Activated CD4-positive, alpha-beta T cell treated with anti-CD3 and anti-CD28 coated beads, Interleukin-2, Interleukin-6, amounts not matched to agents 100 ng/mL and 50 ng/mL, durations not matched to agents 16 hours and 8 hours (primary cell): ENCODE measurements at regions not wholly inside any gene's neighbourhood (a gene's known extent, or its start where the extent isn't known, plus 50 kb on each side); places are given as distances from the start of the nearest gene placed in this dataset.
"Not testable (repeated sequence)": the region's sequence is repeated elsewhere in the genome, so short reads cannot be mapped to it uniquely, and the experiment has no call there.

ENCODE experiments used
- DNase-seq: peaks from one replicate; pipeline ENCODE4 v3.0.0-alpha.2; 2020

GRCh38 chr12:87388376-87388775 lies 640.8 kb downstream of the C12orf50 start:
- DNase-seq = no peak

GRCh38 chr12:87385322-87385721 lies 643.9 kb downstream of the C12orf50 start:
- no peak for DNase-seq

GRCh38 chr12:87384226-87384625 lies 645.0 kb downstream of the C12orf50 start:
- no peak for DNase-seq

GRCh38 chr12:87383680-87384079 lies 645.5 kb downstream of the C12orf50 start:
- DNase-seq = no peak

- no peak for DNase-seq
Observed at GRCh38 chr12:87382959-87383566, 646.1 kb downstream of the C12orf50 start.

- no peak for DNase-seq
Observed at GRCh38 chr12:87382436-87382835, 646.8 kb downstream of the C12orf50 start.

GRCh38 chr12:87381742-87382141 lies 647.5 kb downstream of the C12orf50 start:
- no peak for DNase-seq

GRCh38 chr12:87378526-87378925 lies 650.7 kb downstream of the C12orf50 start:
- no peak for DNase-seq

GRCh38 chr12:87376722-87377121 lies 652.5 kb downstream of the C12orf50 start:
- no peak for DNase-seq

GRCh38 chr12:87369161-87369560 lies 660.0 kb downstream of the C12orf50 start:
- DNase-seq = no peak

- DNase-seq = no peak
Observed at GRCh38 chr12:87368259-87368658, 660.9 kb downstream of the C12orf50 start.

GRCh38 chr12:87365423-87365822 lies 663.8 kb downstream of the C12orf50 start:
- no peak for DNase-seq

- DNase-seq = no peak
Observed at GRCh38 chr12:87363497-87364084, 665.6 kb downstream of the C12orf50 start.

GRCh38 chr12:87349681-87350080 lies 679.5 kb downstream of the C12orf50 start:
- DNase-seq = no peak

- no peak for DNase-seq
Observed at GRCh38 chr12:87348071-87348470, 681.1 kb downstream of the C12orf50 start.

GRCh38 chr12:87344699-87345098 lies 684.5 kb downstream of the C12orf50 start:
- DNase-seq = no peak

- DNase-seq = no peak
Observed at GRCh38 chr12:87338681-87339080, 690.5 kb downstream of the C12orf50 start.

GRCh38 chr12:87336814-87337336 lies 692.3 kb downstream of the C12orf50 start:
- DNase-seq = no peak

- no peak for DNase-seq
Observed at GRCh38 chr12:87332987-87333726, 696.0 kb downstream of the C12orf50 start.

GRCh38 chr12:87330071-87330555 lies 699.1 kb downstream of the C12orf50 start:
- DNase-seq = not testable (repeated sequence)

GRCh38 chr12:87329076-87329863 lies 699.9 kb downstream of the C12orf50 start:
- DNase-seq = no peak

- no peak for DNase-seq
Observed at GRCh38 chr12:87323369-87323768, 705.8 kb downstream of the C12orf50 start.

GRCh38 chr12:87320724-87321123 lies 708.5 kb downstream of the C12orf50 start:
- DNase-seq = no peak
